ENCODE measurements at regions not wholly inside any gene's neighbourhood (a gene's known extent, or its start where the extent isn't known, plus 50 kb on each side); places are given as distances from the start of the nearest gene placed in this dataset.

DNA sequence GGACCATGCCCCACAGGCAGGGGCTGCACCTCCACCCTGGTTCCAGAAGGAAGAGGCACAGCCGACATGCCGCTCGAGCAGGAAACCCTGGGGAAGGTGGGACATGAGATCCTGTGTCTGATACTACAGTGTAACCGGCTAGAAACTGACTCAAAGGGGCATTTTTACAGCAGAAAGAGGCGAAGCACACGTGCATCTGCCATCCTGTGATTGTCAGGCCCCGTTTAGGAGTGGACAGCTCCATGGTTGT, 62.7 kb downstream of the SIK1 start:
- WGBS = 98% methylated on average over 6 of the region's 7 CpGs
- H3K4me3 ChIP-seq = no peak overlapping the region
- H3K4me1 ChIP-seq = peaks cover 58% of the 10 kb centered on the region
- no peaks in the 10 kb centered on the region for H3K9me3 ChIP-seq
- H3K36me3 ChIP-seq = no peaks in the 10 kb centered on the region
- DNase-seq (ENCODE audit: low spot score in 2 of 2) = no peak
- H3K27me3 ChIP-seq = no peaks in the 10 kb centered on the region
- TF ChIP-seq POLR2A (IDR thresholded peaks at IDR 0.05) (no peak), POLR2AphosphoS5 (IDR thresholded peaks at IDR 0.05) (no peak), EP300 (IDR thresholded peaks at IDR 0.05) (no peak)
- TF ChIP-seq, protein P1, sequence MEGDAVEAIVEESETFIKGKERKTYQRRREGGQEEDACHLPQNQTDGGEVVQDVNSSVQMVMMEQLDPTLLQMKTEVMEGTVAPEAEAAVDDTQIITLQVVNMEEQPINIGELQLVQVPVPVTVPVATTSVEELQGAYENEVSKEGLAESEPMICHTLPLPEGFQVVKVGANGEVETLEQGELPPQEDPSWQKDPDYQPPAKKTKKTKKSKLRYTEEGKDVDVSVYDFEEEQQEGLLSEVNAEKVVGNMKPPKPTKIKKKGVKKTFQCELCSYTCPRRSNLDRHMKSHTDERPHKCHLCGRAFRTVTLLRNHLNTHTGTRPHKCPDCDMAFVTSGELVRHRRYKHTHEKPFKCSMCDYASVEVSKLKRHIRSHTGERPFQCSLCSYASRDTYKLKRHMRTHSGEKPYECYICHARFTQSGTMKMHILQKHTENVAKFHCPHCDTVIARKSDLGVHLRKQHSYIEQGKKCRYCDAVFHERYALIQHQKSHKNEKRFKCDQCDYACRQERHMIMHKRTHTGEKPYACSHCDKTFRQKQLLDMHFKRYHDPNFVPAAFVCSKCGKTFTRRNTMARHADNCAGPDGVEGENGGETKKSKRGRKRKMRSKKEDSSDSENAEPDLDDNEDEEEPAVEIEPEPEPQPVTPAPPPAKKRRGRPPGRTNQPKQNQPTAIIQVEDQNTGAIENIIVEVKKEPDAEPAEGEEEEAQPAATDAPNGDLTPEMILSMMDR (IDR thresholded peaks at IDR 0.05) = no peak
- H3K27ac ChIP-seq = no peak overlapping the region

DNA sequence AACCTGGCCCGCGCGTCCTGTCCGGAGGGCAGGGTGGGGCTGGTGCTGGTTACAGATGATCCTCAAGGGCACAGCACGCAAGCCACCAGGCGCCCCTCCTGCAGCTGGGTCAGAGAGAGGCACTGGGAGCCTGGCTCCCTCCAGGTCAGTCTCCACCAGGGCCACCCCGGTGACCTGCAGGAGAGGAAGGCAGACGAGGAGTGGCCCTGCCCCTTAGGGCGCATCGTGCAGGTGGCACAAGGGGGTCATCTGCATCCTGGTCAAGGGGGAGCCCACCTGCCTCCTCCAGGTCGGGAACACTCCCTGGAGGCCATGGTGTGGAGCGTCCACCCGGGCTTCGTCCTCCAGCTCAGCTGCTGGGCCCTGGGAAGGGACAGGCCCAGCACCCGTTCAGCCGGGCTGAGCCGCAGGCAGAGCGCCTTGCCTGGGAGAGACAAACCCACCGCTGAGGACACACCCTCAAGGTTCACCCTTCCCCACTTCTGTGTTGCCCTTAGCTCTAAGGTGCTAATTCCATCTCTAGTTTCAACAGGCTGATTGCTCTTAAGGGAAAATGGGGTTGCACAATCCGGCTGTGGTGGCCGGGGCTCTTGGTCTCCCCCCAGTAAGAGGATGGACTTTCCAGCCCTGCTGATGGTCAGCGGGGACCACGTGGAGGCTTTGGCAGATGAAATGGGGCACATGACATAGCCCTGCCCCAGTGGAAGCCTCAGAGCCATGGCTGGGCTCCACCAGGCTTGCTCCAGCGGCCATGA, 63.2 kb downstream of the SIK1 start:
- TF ChIP-seq, protein P1 (IDR thresholded peaks at IDR 0.05) = no peak
- TF ChIP-seq POLR2A (IDR thresholded peaks at IDR 0.05) (no peak), POLR2AphosphoS5 (IDR thresholded peaks at IDR 0.05) (no peak)
- Histone ChIP-seq H3K36me3 (no peaks in the 10 kb centered on the region), H3K27me3 (no peaks in the 10 kb centered on the region), H3K9me3 (no peaks in the 10 kb centered on the region), H3K4me3 (no peak overlapping the region), H3K27ac (no peak overlapping the region), H3K4me1 (peaks cover 58% of the 10 kb centered on the region)
- WGBS = 89% methylated on average over 11 of the region's 24 CpGs
- DNase-seq (ENCODE audit: low spot score in 2 of 2) = no peak

DNA sequence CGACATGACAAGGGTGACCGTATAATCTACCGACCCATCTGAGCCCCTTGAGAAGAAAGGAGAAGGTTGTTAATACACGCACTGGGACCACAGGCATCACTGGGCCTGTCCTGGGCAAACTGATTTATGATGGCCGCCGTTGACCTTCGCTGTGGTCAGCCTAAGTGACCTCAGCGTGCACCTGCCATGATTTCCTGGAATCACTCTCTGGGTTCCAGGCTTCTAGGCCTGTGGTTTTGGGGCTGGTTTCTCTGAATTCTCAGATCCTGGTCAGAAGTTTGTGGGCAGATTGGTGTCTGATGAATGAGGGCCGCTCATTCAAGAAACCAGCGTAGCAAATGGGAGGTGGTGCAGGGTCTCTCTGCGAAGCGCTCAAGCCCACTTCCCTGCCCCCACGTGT, 64.0 kb downstream of the SIK1 start:
- no peaks in the 10 kb centered on the region for H3K9me3 ChIP-seq
- H3K4me3 ChIP-seq = no peak overlapping the region
- 74% methylated on average over 13 of the region's 13 CpGs for WGBS
- peak overlapping the region; percentile 95 for H3K27ac ChIP-seq
- H3K4me1 ChIP-seq = peaks cover 57% of the 10 kb centered on the region
- DNase-seq (ENCODE audit: low spot score in 2 of 2) = no peak
- H3K36me3 ChIP-seq = no peaks in the 10 kb centered on the region
- no peak for TF ChIP-seq POLR2A (IDR thresholded peaks at IDR 0.05)
- TF ChIP-seq EP300 (IDR thresholded peaks at IDR 0.05) = no peak
- no peak for TF ChIP-seq POLR2AphosphoS5 (IDR thresholded peaks at IDR 0.05)
- TF ChIP-seq, protein P1 (IDR thresholded peaks at IDR 0.05) = no peak
- no peaks in the 10 kb centered on the region for H3K27me3 ChIP-seq

DNA sequence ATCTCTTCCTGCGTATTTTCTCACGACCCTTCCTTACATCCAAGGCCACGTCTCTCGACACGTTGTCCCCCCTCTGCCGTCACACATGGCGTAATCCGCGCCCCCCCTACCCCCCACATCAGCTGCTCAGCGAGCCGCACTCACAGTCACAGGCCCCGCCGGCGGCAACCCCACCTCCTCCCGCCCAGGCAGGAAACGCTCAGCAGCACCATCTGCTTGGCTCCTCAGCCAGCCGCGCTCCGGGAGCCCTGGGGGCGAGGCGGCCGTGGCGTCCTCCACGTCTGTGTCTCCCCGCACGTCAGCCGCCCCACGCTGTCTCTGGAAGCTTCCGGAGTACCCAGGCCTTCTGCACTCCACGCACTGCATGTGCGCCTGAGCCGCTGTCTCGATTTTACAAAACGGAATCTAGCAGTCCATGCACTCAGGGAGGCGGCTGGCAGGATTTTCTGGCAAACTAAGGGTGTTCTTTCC, 64.6 kb downstream of the SIK1 start:
- 2% methylated on average over 33 of the region's 35 CpGs for WGBS
- peak overlapping the region; percentile 37 for H3K4me3 ChIP-seq
- H3K9me3 ChIP-seq = no peaks in the 10 kb centered on the region
- H3K27me3 ChIP-seq = no peaks in the 10 kb centered on the region
- TF ChIP-seq, protein P1 (IDR thresholded peaks at IDR 0.05) = no peak
- peak in 1 of 3 donors; percentile 57 for TF ChIP-seq POLR2AphosphoS5 (IDR thresholded peaks at IDR 0.05)
- peak; percentile 91 to 93 for DNase-seq (ENCODE audit: low spot score in 2 of 2)
- peaks cover 54% of the 10 kb centered on the region for H3K4me1 ChIP-seq
- H3K27ac ChIP-seq = peak overlapping the region; percentile 95
- no peaks in the 10 kb centered on the region for H3K36me3 ChIP-seq

DNA sequence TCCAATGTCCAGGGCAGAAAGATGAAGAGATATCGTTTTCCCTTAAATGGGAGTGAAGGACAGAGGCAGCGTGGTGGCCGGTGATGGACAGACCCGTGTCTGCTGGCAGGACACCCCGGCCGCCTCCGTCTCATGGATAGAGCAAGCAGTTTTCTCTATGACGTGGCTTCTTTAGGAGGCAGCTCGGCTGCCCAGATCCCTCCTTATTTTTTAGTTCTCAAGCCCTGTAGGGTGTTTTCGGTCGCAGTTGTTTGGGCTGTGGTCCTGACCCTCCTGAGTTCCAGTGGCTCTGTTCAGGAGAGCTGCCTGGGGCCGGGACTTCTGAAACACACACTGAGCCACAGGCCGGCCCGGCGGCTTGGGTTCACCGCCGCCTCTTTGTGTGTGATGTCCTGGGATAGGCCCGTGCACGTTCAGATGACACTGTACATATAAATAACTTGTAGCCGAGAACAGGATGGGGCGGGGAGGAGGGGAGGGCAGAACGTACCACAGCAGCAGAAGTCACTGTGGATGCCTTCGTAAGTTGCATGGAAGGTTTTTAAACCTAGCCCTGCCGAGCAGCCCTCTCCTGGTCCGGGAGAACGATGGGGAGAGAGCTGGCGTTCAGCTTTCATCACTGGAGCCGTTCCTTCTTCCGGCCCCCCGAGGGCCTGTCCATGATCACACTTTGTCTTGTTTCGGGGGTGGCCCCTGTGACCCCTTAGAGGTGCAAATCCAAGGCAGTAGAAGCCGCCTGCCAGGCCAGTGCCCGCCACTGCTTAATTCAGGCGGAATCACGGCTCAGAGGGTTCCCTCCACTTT, 65.2 kb downstream of the SIK1 start:
- Histone ChIP-seq H3K4me1 (peaks cover 48% of the 10 kb centered on the region), H3K27ac (peak overlapping the region; percentile 95), H3K27me3 (no peaks in the 10 kb centered on the region), H3K4me3 (peak overlapping the region; percentile 37), H3K36me3 (no peaks in the 10 kb centered on the region), H3K9me3 (no peaks in the 10 kb centered on the region)
- TF ChIP-seq POLR2A (IDR thresholded peaks at IDR 0.05) (peak in 1 of 2 donors; percentile 13), EP300 (IDR thresholded peaks at IDR 0.05) (no peak), POLR2AphosphoS5 (IDR thresholded peaks at IDR 0.05) (peak in 1 of 3 donors; percentile 32)
- TF ChIP-seq, protein P1 (IDR thresholded peaks at IDR 0.05) = no peak
- no peak for DNase-seq (ENCODE audit: low spot score in 2 of 2)
- WGBS = 16% methylated on average over 22 of the region's 35 CpGs
